GM23338 (cell line): ENCODE measurements at regions not wholly inside any gene's neighbourhood (a gene's known extent, or its start where the extent isn't known, plus 50 kb on each side); places are given as distances from the start of the nearest gene placed in this dataset.

ENCODE experiments used
- POLR2AphosphoS5 ChIP-seq: IDR thresholded peaks from 2 replicates; pipeline ENCODE4 v1.6.1; 2016; ENCODE audit warnings: antibody characterized with exemption, low read depth
- TF ChIP-seq, protein P1 (sequence below), 2 experiments: fragments of 200-600 bp in 1 of 2; sonication (generic) in 1 of 2; conservative IDR thresholded peaks; 2 replicates each; pipeline versions ENCODE4 v1.5.1 to v1.6.1; 2016 to 2017; ENCODE audit warnings: antibody characterized with exemption in 2 of 2, low read depth in 2 of 2, mild to moderate bottlenecking in 2 of 2, moderate library complexity in 1 of 2

DNA sequence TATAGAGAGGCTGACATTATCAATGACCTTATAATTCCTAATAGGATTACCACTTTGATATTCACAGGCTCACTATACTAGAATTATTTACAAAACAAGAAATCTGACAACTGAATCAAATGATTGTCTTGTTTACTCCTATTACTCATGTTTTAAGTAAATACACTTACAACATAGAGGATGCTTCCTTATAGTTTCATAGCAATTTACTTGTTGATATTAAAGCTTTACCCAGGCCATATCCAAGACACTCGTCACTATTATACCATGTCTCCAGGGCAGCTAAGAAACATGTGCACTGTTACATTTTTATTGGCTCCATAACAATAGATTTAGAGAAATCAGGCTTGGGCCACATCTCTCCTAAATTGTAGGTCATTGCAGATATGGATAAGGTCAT, 276.9 kb downstream of the HGF start:
- no peak for TF ChIP-seq POLR2AphosphoS5
- TF ChIP-seq, protein P1, sequence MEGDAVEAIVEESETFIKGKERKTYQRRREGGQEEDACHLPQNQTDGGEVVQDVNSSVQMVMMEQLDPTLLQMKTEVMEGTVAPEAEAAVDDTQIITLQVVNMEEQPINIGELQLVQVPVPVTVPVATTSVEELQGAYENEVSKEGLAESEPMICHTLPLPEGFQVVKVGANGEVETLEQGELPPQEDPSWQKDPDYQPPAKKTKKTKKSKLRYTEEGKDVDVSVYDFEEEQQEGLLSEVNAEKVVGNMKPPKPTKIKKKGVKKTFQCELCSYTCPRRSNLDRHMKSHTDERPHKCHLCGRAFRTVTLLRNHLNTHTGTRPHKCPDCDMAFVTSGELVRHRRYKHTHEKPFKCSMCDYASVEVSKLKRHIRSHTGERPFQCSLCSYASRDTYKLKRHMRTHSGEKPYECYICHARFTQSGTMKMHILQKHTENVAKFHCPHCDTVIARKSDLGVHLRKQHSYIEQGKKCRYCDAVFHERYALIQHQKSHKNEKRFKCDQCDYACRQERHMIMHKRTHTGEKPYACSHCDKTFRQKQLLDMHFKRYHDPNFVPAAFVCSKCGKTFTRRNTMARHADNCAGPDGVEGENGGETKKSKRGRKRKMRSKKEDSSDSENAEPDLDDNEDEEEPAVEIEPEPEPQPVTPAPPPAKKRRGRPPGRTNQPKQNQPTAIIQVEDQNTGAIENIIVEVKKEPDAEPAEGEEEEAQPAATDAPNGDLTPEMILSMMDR (conservative IDR thresholded peaks at IDR 0.05; ENCODE audit: low read depth in 2 of 2) = no peak
